HAP-1 (cell line): ENCODE measurements at regions not wholly inside any gene's neighbourhood (a gene's known extent, or its start where the extent isn't known, plus 50 kb on each side); places are given as distances from the start of the nearest gene placed in this dataset.

Source experiments
- DNase-seq, 2 experiments: peaks; one replicate each; pipeline ENCODE4 v3.0.0-alpha.2; 2016 to 2020; ENCODE audit warnings: low spot score in 2 of 2
- H3K27me3 ChIP-seq: fragments of 250-450 bp; sonication (Bioruptor Pico); 2 replicates; pipeline ENCODE4 v1.5.1; 2020; ENCODE audit warnings: low read depth, mild to moderate bottlenecking, moderate library complexity
- H3K36me3 ChIP-seq: fragments of 250-450 bp; sonication (Bioruptor Pico); replicated peaks from 2 replicates; pipeline ENCODE4 v1.5.1; 2020; ENCODE audit warnings: mild to moderate bottlenecking
- H3K4me1 ChIP-seq: fragments of 250-450 bp; sonication (Bioruptor Pico); 2 replicates; pipeline ENCODE4 v1.5.1; 2020; ENCODE audit warnings: mild to moderate bottlenecking
- H3K4me3 ChIP-seq: fragments of 250-450 bp; sonication (Bioruptor Pico); 2 replicates; pipeline ENCODE4 v1.5.1; 2020; ENCODE audit warnings: mild to moderate bottlenecking, moderate library complexity
- H3K9me3 ChIP-seq: fragments of 250-450 bp; sonication (Bioruptor Pico); 2 replicates; pipeline ENCODE4 v1.5.1; 2020; ENCODE audit warnings: mild to moderate bottlenecking, moderate library complexity
- in situ Hi-C: fragments of 300-500 bp; cut with MboI; formaldehyde crosslinking; loops from 3 replicates; pipeline ENCODE4 v1.14.3; 2020; ENCODE audit warnings: low sequenced_read_pairs, inconsistent platforms, mixed read lengths

- Histone ChIP-seq H3K9me3 (no peaks in the 10 kb centered on the region), H3K4me3 (no peak overlapping the region), H3K4me1 (no peaks in the 10 kb centered on the region), H3K36me3 (no peaks in the 10 kb centered on the region), H3K27me3 (no peaks in the 10 kb centered on the region; the same call in 1 of the 2 replicates)
- in situ Hi-C loops: no loop called here
- no peak for DNase-seq
These were observed 917.8 kb upstream of the SLC39A10 start for GRCh38 chr2:194739217-194739616.

GRCh38 chr2:194735837-194736542 is 921.0 kb upstream of the SLC39A10 start:
- no peak for DNase-seq
- in situ Hi-C loops: no loop called here

GRCh38 chr2:194730266-194730665 is 926.8 kb upstream of the SLC39A10 start:
- Histone ChIP-seq H3K9me3 (no peaks in the 10 kb centered on the region), H3K36me3 (no peaks in the 10 kb centered on the region), H3K27me3 (no peaks in the 10 kb centered on the region), H3K4me1 (no peaks in the 10 kb centered on the region), H3K4me3 (no peak overlapping the region)
- in situ Hi-C loops: no loop called here
- DNase-seq: no peak

More at GRCh38 chr2:194735837-194736542, 921.0 kb upstream of the SLC39A10 start:
- Histone ChIP-seq H3K36me3 (no peaks in the 10 kb centered on the region), H3K4me1 (no peaks in the 10 kb centered on the region), H3K9me3 (no peaks in the 10 kb centered on the region), H3K27me3 (no peaks in the 10 kb centered on the region; the same call in 1 of the 2 replicates), H3K4me3 (no peak overlapping the region)

GRCh38 chr2:194725169-194725568 is 931.9 kb upstream of the SLC39A10 start:
- H3K4me1 ChIP-seq: no peaks in the 10 kb centered on the region
- H3K36me3 ChIP-seq: no peaks in the 10 kb centered on the region
- in situ Hi-C loops: no loop called here
- no peaks in the 10 kb centered on the region for H3K9me3 ChIP-seq
- DNase-seq: no peak
- H3K27me3 ChIP-seq: no peaks in the 10 kb centered on the region
- H3K4me3 ChIP-seq: no peak overlapping the region

GRCh38 chr2:194723446-194723845 is 933.6 kb upstream of the SLC39A10 start:
- no peaks in the 10 kb centered on the region for H3K4me1 ChIP-seq
- H3K36me3 ChIP-seq: no peaks in the 10 kb centered on the region
- H3K27me3 ChIP-seq: no peaks in the 10 kb centered on the region
- H3K4me3 ChIP-seq: no peak overlapping the region
- in situ Hi-C loops: no loop called here
- no peak for DNase-seq
- H3K9me3 ChIP-seq: no peaks in the 10 kb centered on the region

GRCh38 chr2:194721227-194721626 is 935.8 kb upstream of the SLC39A10 start:
- H3K4me3 ChIP-seq: no peak overlapping the region
- no peaks in the 10 kb centered on the region for H3K27me3 ChIP-seq
- no peak for DNase-seq
- H3K36me3 ChIP-seq: no peaks in the 10 kb centered on the region
- H3K4me1 ChIP-seq: no peaks in the 10 kb centered on the region
- in situ Hi-C loops: no loop called here
- H3K9me3 ChIP-seq: no peaks in the 10 kb centered on the region

- no peak for DNase-seq
- in situ Hi-C loops: no loop called here
- Histone ChIP-seq H3K4me3 (no peak overlapping the region), H3K27me3 (no peaks in the 10 kb centered on the region), H3K36me3 (no peaks in the 10 kb centered on the region), H3K9me3 (no peaks in the 10 kb centered on the region), H3K4me1 (no peaks in the 10 kb centered on the region)
These were observed 936.6 kb upstream of the SLC39A10 start for GRCh38 chr2:194720462-194720861.

- Histone ChIP-seq H3K4me1 (no peaks in the 10 kb centered on the region), H3K27me3 (no peaks in the 10 kb centered on the region), H3K36me3 (no peaks in the 10 kb centered on the region), H3K9me3 (no peaks in the 10 kb centered on the region), H3K4me3 (no peak overlapping the region)
- no peak for DNase-seq
- in situ Hi-C loops: no loop called here
These were observed 938.1 kb upstream of the SLC39A10 start for GRCh38 chr2:194718881-194719280.

GRCh38 chr2:194714541-194714940 is 942.5 kb upstream of the SLC39A10 start:
- in situ Hi-C loops: no loop called here
- no peak overlapping the region for H3K4me3 ChIP-seq
- H3K4me1 ChIP-seq: no peaks in the 10 kb centered on the region
- H3K36me3 ChIP-seq: no peaks in the 10 kb centered on the region
- no peaks in the 10 kb centered on the region for H3K27me3 ChIP-seq
- no peak for DNase-seq
- H3K9me3 ChIP-seq: no peaks in the 10 kb centered on the region

GRCh38 chr2:194709840-194710239 is 947.2 kb upstream of the SLC39A10 start:
- no peaks in the 10 kb centered on the region for H3K9me3 ChIP-seq
- no peaks in the 10 kb centered on the region for H3K36me3 ChIP-seq
- no peak for DNase-seq
- H3K4me1 ChIP-seq: no peaks in the 10 kb centered on the region
- H3K4me3 ChIP-seq: no peak overlapping the region
- in situ Hi-C loops: no loop called here
- no peaks in the 10 kb centered on the region for H3K27me3 ChIP-seq

GRCh38 chr2:194706179-194706578 is 950.8 kb upstream of the SLC39A10 start:
- in situ Hi-C loops: no loop called here
- Histone ChIP-seq H3K4me1 (no peaks in the 10 kb centered on the region), H3K9me3 (no peaks in the 10 kb centered on the region), H3K36me3 (no peaks in the 10 kb centered on the region), H3K27me3 (no peaks in the 10 kb centered on the region), H3K4me3 (no peak overlapping the region)
- no peak for DNase-seq

- Histone ChIP-seq H3K9me3 (no peaks in the 10 kb centered on the region), H3K4me3 (no peak overlapping the region), H3K4me1 (no peaks in the 10 kb centered on the region), H3K27me3 (no peaks in the 10 kb centered on the region), H3K36me3 (no peaks in the 10 kb centered on the region)
- no peak for DNase-seq
- in situ Hi-C loops: no loop called here
These were observed 951.6 kb upstream of the SLC39A10 start for GRCh38 chr2:194705398-194705797.

GRCh38 chr2:194700726-194701125 is 956.3 kb upstream of the SLC39A10 start:
- in situ Hi-C loops: no loop called here
- Histone ChIP-seq H3K9me3 (no peaks in the 10 kb centered on the region), H3K4me1 (no peaks in the 10 kb centered on the region), H3K36me3 (no peaks in the 10 kb centered on the region), H3K4me3 (no peak overlapping the region), H3K27me3 (no peaks in the 10 kb centered on the region)
- no peak for DNase-seq

GRCh38 chr2:194700116-194700515 is 956.9 kb upstream of the SLC39A10 start:
- no peak overlapping the region for H3K4me3 ChIP-seq
- no peaks in the 10 kb centered on the region for H3K36me3 ChIP-seq
- no peaks in the 10 kb centered on the region for H3K4me1 ChIP-seq
- no peak for DNase-seq
- no peaks in the 10 kb centered on the region for H3K27me3 ChIP-seq
- H3K9me3 ChIP-seq: no peaks in the 10 kb centered on the region
- in situ Hi-C loops: no loop called here

- no peak overlapping the region for H3K4me3 ChIP-seq
- in situ Hi-C loops: no loop called here
- no peaks in the 10 kb centered on the region for H3K4me1 ChIP-seq
- H3K9me3 ChIP-seq: no peaks in the 10 kb centered on the region
- DNase-seq: no peak
- no peaks in the 10 kb centered on the region for H3K36me3 ChIP-seq
- H3K27me3 ChIP-seq: no peaks in the 10 kb centered on the region
These were observed 959.0 kb upstream of the SLC39A10 start for GRCh38 chr2:194698012-194698411.
